Amniotic epithelial cell (primary cell): ENCODE measurements at regions not wholly inside any gene's neighbourhood (a gene's known extent, or its start where the extent isn't known, plus 50 kb on each side); places are given as distances from the start of the nearest gene placed in this dataset.
"Not testable (repeated sequence)": the region's sequence is repeated elsewhere in the genome, so short reads cannot be mapped to it uniquely, and the experiment has no call there.

Source experiments
- DNase-seq: peaks from one replicate; pipeline ENCODE4 v3.0.0-alpha.2; 2010; ENCODE audit warnings: low read depth

GRCh38 chr6:71360556-71361335 lies 72.1 kb downstream of the OGFRL1 start:
- not testable (repeated sequence) for DNase-seq

GRCh38 chr6:71364889-71365542 lies 76.4 kb downstream of the OGFRL1 start:
- DNase-seq, result no peak

- no peak for DNase-seq
Observed at GRCh38 chr6:71367756-71368155, 79.1 kb downstream of the OGFRL1 start.

GRCh38 chr6:71368284-71368683 lies 79.7 kb downstream of the OGFRL1 start:
- no peak for DNase-seq

GRCh38 chr6:71371559-71371958 lies 82.9 kb downstream of the OGFRL1 start:
- DNase-seq, result no peak

GRCh38 chr6:71373943-71374342 lies 85.3 kb downstream of the OGFRL1 start:
- DNase-seq, result peak; percentile 52

- no peak for DNase-seq
Observed at GRCh38 chr6:71375676-71376075, 87.1 kb downstream of the OGFRL1 start.

- DNase-seq, result no peak
Observed at GRCh38 chr6:71376830-71377229, 88.2 kb downstream of the OGFRL1 start.

- DNase-seq, result no peak
Observed at GRCh38 chr6:71383476-71383875, 94.9 kb downstream of the OGFRL1 start.

- peak; percentile 71 for DNase-seq
Observed at GRCh38 chr6:71383901-71384489, 95.4 kb downstream of the OGFRL1 start.

- DNase-seq, result peak; percentile 77
Observed at GRCh38 chr6:71385111-71385822, 96.7 kb downstream of the OGFRL1 start.

GRCh38 chr6:71386215-71386614 lies 97.6 kb downstream of the OGFRL1 start:
- DNase-seq, result no peak

- DNase-seq, result peak; percentile 86
Observed at GRCh38 chr6:71387179-71387578, 98.6 kb downstream of the OGFRL1 start.

GRCh38 chr6:71388068-71388744 lies 99.6 kb downstream of the OGFRL1 start:
- no peak for DNase-seq

GRCh38 chr6:71388856-71389527 lies 100.4 kb downstream of the OGFRL1 start:
- DNase-seq, result no peak

- DNase-seq, result no peak
Observed at GRCh38 chr6:71391126-71391525, 102.5 kb downstream of the OGFRL1 start.

- no peak for DNase-seq
Observed at GRCh38 chr6:71392276-71392675, 103.7 kb downstream of the OGFRL1 start.

GRCh38 chr6:71393471-71393870 lies 104.9 kb downstream of the OGFRL1 start:
- DNase-seq, result no peak

- peak; percentile 87 for DNase-seq
Observed at GRCh38 chr6:71393981-71394432, 105.4 kb downstream of the OGFRL1 start.

GRCh38 chr6:71394926-71395325 lies 106.3 kb downstream of the OGFRL1 start:
- no peak for DNase-seq

GRCh38 chr6:71395731-71396409 lies 107.3 kb downstream of the OGFRL1 start:
- no peak for DNase-seq
